ENCODE measurements at regions not wholly inside any gene's neighbourhood (a gene's known extent, or its start where the extent isn't known, plus 50 kb on each side); places are given as distances from the start of the nearest gene placed in this dataset.

GRCh38 chr14:58780185-58780584 is 142.4 kb downstream of the DACT1 start:
- DNase-seq (ENCODE audit: insufficient read length, low spot score): no peak
- no peak for FAIRE-seq

- FAIRE-seq (no peak), DNase-seq (ENCODE audit: insufficient read length, low spot score) (no peak)
These were observed 142.8 kb downstream of the DACT1 start for GRCh38 chr14:58780605-58781004.

GRCh38 chr14:58782011-58782410 is 144.2 kb downstream of the DACT1 start:
- DNase-seq (ENCODE audit: insufficient read length, low spot score): no peak
- no peak for FAIRE-seq

- no peak for DNase-seq (ENCODE audit: insufficient read length, low spot score)
- no peak for FAIRE-seq
These were observed 146.2 kb downstream of the DACT1 start for GRCh38 chr14:58783792-58784511.

- DNase-seq (ENCODE audit: insufficient read length, low spot score) (no peak), FAIRE-seq (no peak)
These were observed 147.2 kb downstream of the DACT1 start for GRCh38 chr14:58784931-58785330.

GRCh38 chr14:58785701-58786100 is 147.9 kb downstream of the DACT1 start:
- DNase-seq (ENCODE audit: insufficient read length, low spot score) (no peak), FAIRE-seq (no peak)

- no peak for FAIRE-seq
- DNase-seq (ENCODE audit: insufficient read length, low spot score): no peak
These were observed 149.8 kb downstream of the DACT1 start for GRCh38 chr14:58787592-58787991.

- DNase-seq (ENCODE audit: insufficient read length, low spot score) (no peak), FAIRE-seq (no peak)
These were observed 151.1 kb downstream of the DACT1 start for GRCh38 chr14:58788655-58789503.

GRCh38 chr14:58789736-58790135 is 152.0 kb downstream of the DACT1 start:
- DNase-seq (ENCODE audit: insufficient read length, low spot score): no peak
- FAIRE-seq: no peak

- FAIRE-seq: no peak
- DNase-seq (ENCODE audit: insufficient read length, low spot score): no peak
These were observed 154.7 kb downstream of the DACT1 start for GRCh38 chr14:58792416-58792815.

- FAIRE-seq (peak; percentile 55), DNase-seq (ENCODE audit: insufficient read length, low spot score) (no peak)
These were observed 155.5 kb downstream of the DACT1 start for GRCh38 chr14:58793131-58793740.

GRCh38 chr14:58794993-58795762 is 157.4 kb downstream of the DACT1 start:
- peak; percentile 86 for FAIRE-seq
- DNase-seq (ENCODE audit: insufficient read length, low spot score): peak; percentile 14

- DNase-seq (ENCODE audit: insufficient read length, low spot score): no peak
- FAIRE-seq: no peak
These were observed 158.7 kb downstream of the DACT1 start for GRCh38 chr14:58796242-58797009.

- DNase-seq (ENCODE audit: insufficient read length, low spot score) (peak; percentile 29), FAIRE-seq (peak; percentile 96)
These were observed 159.3 kb downstream of the DACT1 start for GRCh38 chr14:58797010-58797429.

- FAIRE-seq (peak; percentile 74), DNase-seq (ENCODE audit: insufficient read length, low spot score) (no peak)
These were observed 160.4 kb downstream of the DACT1 start for GRCh38 chr14:58798173-58798572.

- DNase-seq (ENCODE audit: insufficient read length, low spot score): no peak
These were observed 163.3 kb downstream of the DACT1 start for GRCh38 chr14:58801086-58801485.

GRCh38 chr14:58805057-58805456 is 167.3 kb downstream of the DACT1 start:
- no peak for FAIRE-seq

More at GRCh38 chr14:58801086-58801485, 163.3 kb downstream of the DACT1 start:
- no peak for FAIRE-seq

GRCh38 chr14:58805605-58806409 is 168.0 kb downstream of the DACT1 start:
- no peak for DNase-seq (ENCODE audit: insufficient read length, low spot score)
- peak; percentile 18 for FAIRE-seq

More at GRCh38 chr14:58805057-58805456, 167.3 kb downstream of the DACT1 start:
- no peak for DNase-seq (ENCODE audit: insufficient read length, low spot score)

- DNase-seq (ENCODE audit: insufficient read length, low spot score): no peak
- FAIRE-seq: no peak
These were observed 169.4 kb downstream of the DACT1 start for GRCh38 chr14:58807191-58807590.
